ENCODE measurements at regions not wholly inside any gene's neighbourhood (a gene's known extent, or its start where the extent isn't known, plus 50 kb on each side); places are given as distances from the start of the nearest gene placed in this dataset.

GRCh38 chr10:43939939-43940820, 291.5 kb upstream of the ZNF32 start:
- Histone ChIP-seq H3K4me1 (no peaks in the 10 kb centered on the region), H3K4me3 (no peak overlapping the region), H3K9me3 (no peaks in the 10 kb centered on the region), H3K27ac (no peak overlapping the region), H3K36me3 (no peaks in the 10 kb centered on the region), H3K27me3 (no peaks in the 10 kb centered on the region)
- DNase-seq = no peak
- no peak for TF ChIP-seq POLR2A (IDR thresholded peaks at IDR 0.05)
- TF ChIP-seq, protein P1, sequence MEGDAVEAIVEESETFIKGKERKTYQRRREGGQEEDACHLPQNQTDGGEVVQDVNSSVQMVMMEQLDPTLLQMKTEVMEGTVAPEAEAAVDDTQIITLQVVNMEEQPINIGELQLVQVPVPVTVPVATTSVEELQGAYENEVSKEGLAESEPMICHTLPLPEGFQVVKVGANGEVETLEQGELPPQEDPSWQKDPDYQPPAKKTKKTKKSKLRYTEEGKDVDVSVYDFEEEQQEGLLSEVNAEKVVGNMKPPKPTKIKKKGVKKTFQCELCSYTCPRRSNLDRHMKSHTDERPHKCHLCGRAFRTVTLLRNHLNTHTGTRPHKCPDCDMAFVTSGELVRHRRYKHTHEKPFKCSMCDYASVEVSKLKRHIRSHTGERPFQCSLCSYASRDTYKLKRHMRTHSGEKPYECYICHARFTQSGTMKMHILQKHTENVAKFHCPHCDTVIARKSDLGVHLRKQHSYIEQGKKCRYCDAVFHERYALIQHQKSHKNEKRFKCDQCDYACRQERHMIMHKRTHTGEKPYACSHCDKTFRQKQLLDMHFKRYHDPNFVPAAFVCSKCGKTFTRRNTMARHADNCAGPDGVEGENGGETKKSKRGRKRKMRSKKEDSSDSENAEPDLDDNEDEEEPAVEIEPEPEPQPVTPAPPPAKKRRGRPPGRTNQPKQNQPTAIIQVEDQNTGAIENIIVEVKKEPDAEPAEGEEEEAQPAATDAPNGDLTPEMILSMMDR (IDR thresholded peaks at IDR 0.05) = no peak

DNA sequence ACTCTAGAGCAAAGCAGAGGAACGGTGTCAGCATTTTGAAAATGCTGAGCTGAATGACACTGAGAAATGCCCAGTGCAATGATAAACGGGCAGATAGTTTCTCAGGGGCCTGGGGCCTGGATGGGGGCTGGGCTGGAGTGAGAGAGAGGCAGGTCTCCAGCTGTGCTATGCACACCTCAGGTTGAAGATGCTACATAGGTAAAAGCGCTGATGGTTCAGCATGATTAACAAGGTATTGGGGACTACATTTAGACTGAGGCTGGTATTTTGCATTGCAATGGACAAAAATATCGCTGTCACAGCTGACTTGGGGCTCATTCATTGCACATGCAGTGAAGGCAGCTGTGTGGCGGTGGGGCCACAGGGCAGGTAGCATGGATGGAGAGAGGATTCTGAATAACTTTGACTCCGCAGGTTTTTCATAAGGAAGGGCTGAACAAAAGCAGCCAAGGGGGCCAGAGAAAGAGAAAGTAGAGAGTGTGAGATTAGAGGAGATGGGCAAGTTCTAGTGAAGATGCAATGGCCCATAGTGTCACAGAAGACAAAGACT, 290.8 kb upstream of the ZNF32 start:
- H3K27ac ChIP-seq = no peak overlapping the region
- no peaks in the 10 kb centered on the region for H3K36me3 ChIP-seq
- H3K4me1 ChIP-seq = no peaks in the 10 kb centered on the region
- no peak overlapping the region for H3K4me3 ChIP-seq
- no peak for TF ChIP-seq POLR2A (IDR thresholded peaks at IDR 0.05)
- TF ChIP-seq, protein P1 (IDR thresholded peaks at IDR 0.05) = no peak
- H3K27me3 ChIP-seq = no peaks in the 10 kb centered on the region
- no peaks in the 10 kb centered on the region for H3K9me3 ChIP-seq
- no peak for DNase-seq

- DNase-seq = no peak
- no peaks in the 10 kb centered on the region for H3K9me3 ChIP-seq
- H3K27ac ChIP-seq = no peak overlapping the region
- H3K4me1 ChIP-seq = no peaks in the 10 kb centered on the region
- H3K36me3 ChIP-seq = no peaks in the 10 kb centered on the region
- no peaks in the 10 kb centered on the region for H3K27me3 ChIP-seq
- H3K4me3 ChIP-seq = no peak overlapping the region
- no peak for TF ChIP-seq POLR2A (IDR thresholded peaks at IDR 0.05)
- TF ChIP-seq, protein P1 (IDR thresholded peaks at IDR 0.05) = no peak
Measured at GRCh38 chr10:43938810-43939209, 290.1 kb upstream of the ZNF32 start.

- Histone ChIP-seq H3K27ac (no peak overlapping the region), H3K27me3 (no peaks in the 10 kb centered on the region), H3K4me3 (no peak overlapping the region), H3K4me1 (no peaks in the 10 kb centered on the region), H3K36me3 (no peaks in the 10 kb centered on the region), H3K9me3 (no peaks in the 10 kb centered on the region)
- no peak for DNase-seq
- no peak for TF ChIP-seq POLR2A (IDR thresholded peaks at IDR 0.05)
- TF ChIP-seq, protein P1 (IDR thresholded peaks at IDR 0.05) = no peak
Measured at GRCh38 chr10:43931308-43931930, 282.7 kb upstream of the ZNF32 start.

GRCh38 chr10:43930777-43931176, 282.1 kb upstream of the ZNF32 start:
- DNase-seq = no peak
- H3K36me3 ChIP-seq = no peaks in the 10 kb centered on the region
- no peak overlapping the region for H3K4me3 ChIP-seq
- H3K9me3 ChIP-seq = no peaks in the 10 kb centered on the region
- H3K4me1 ChIP-seq = no peaks in the 10 kb centered on the region
- no peaks in the 10 kb centered on the region for H3K27me3 ChIP-seq
- TF ChIP-seq POLR2A (IDR thresholded peaks at IDR 0.05) = no peak
- TF ChIP-seq, protein P1 (IDR thresholded peaks at IDR 0.05) = no peak
- no peak overlapping the region for H3K27ac ChIP-seq
